Motor neuron (in vitro differentiated cells): ENCODE measurements at regions not wholly inside any gene's neighbourhood (a gene's known extent, or its start where the extent isn't known, plus 50 kb on each side); places are given as distances from the start of the nearest gene placed in this dataset.

Experiments used
- ATAC-seq, 8 experiments: fragments of 200-7000 bp; cut with Tn5 transposase; replicated peaks in 6 of 8; 2 replicates each; pipeline ENCODE4 v1.8.0; 2021; ENCODE audit warnings: mild to moderate bottlenecking in 8 of 8, moderate library complexity in 8 of 8
- H3K27ac ChIP-seq, 2 donors: fragments of 250-450 bp; sonication (Bioruptor Pico); 2 replicates each; pipeline ENCODE4 v1.9.0; 2021; ENCODE audit warnings: antibody characterized with exemption in 2 of 2, mild to moderate bottlenecking in 2 of 2, moderate library complexity in 1 of 2
- H3K4me1 ChIP-seq, 2 donors: fragments of 250-450 bp; sonication (Bioruptor Pico); replicated peaks in 1 of 2; 2 replicates each; pipeline ENCODE4 v1.6.1; 2021; ENCODE audit warnings: antibody characterized with exemption in 2 of 2, mild to moderate bottlenecking in 2 of 2, moderate library complexity in 1 of 2
- H3K4me3 ChIP-seq, 5 donors: fragments of 250-450 bp; sonication (Bioruptor Pico); 2 replicates each; pipeline ENCODE4 v1.9.0; 2021; ENCODE audit warnings: antibody characterized with exemption in 5 of 5, mild to moderate bottlenecking in 5 of 5, moderate library complexity in 4 of 5
- WGBS, 10 experiments: fragments of 450-650 bp; shearing (Covaris generic); methylation state at CpG; one replicate each; pipeline ENCODE4 v1.0.0; 2022; 5-methylcytosine and 5-hydroxymethylcytosine counted together
- in situ Hi-C, 9 experiments: fragments of 400-800 bp; cut with MboI; loops; one replicate each; pipeline ENCODE4 v1.15.0; 2021; ENCODE audit warnings: low sequenced_read_pairs in 9 of 9, low pct_unique_long_range_greater_than_20kb in 2 of 9; ENCODE audit not compliant: unreplicated experiment in 9 of 9

DNA sequence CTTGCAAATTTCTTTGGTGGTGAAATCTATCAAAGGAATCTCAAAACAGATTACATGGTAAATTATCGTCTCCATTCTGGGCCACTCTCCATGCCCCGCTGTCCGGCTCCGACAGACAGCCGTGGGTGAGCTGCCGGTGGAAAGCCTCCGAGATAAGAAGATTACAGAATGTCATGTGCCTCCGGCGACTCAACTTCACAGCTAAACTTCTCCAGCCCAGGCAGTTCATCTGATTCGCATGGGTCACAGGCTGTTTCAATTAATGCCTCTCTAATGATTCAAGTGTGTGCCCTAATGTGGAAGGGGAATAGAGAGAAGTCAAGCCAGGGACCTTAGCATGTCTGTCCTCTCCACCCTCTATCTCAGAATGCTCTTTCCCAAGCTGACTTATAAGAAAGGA lies 520.8 kb upstream of the ZFHX3 start:
- ATAC-seq, result no peak
- no peak overlapping the region for H3K4me3 ChIP-seq
- 13 to 100% (median 95%) methylated on average over 1 to 6 of the region's 10 CpGs; no CpG with 5 or more reads in 4 of the 10 experiments for WGBS, 10 experiments
- in situ Hi-C loops, result loop anchor here in 2 of 9 experiments (25.0 kb wide), 3 partner anchors 294 to 669 kb away; no protein-coding TSS in a partner anchor
- H3K4me1 ChIP-seq, result peaks cover 16 to 28% of the 10 kb centered on the region in 2 donors
- H3K27ac ChIP-seq, result no peak overlapping the region

DNA sequence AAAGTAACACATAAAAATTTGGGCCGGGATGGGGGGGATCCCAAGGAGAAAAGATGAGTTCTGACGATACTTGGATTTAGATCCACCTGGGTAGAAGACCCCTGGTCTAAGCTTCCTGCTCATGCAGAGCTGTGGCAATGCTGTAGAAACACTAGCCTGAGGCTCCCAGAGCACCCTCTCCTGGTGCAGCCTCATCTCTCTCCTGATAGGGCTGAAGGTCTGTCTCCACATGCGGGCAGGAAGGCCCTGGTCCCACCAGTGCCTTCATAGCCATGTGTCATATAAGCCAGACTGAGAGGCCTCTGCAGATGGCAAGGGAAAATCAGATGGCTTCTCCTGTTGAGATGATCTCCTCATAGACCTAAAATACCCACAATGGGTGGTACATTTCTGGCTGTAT lies 518.0 kb upstream of the ZFHX3 start:
- in situ Hi-C loops, result loop anchor here in 2 of 9 experiments (25.0 kb wide), 3 partner anchors 296 to 671 kb away; no protein-coding TSS in a partner anchor
- Histone ChIP-seq H3K27ac (no peak overlapping the region), H3K4me3 (no peak overlapping the region), H3K4me1 (peaks cover 6 to 8% of the 10 kb centered on the region in 2 donors)
- WGBS, 10 experiments, result 20 to 100% (median 80%) methylated on average over 1 to 2 of the region's 3 CpGs; no CpG with 5 or more reads in 3 of the 10 experiments
- ATAC-seq, result no peak

DNA sequence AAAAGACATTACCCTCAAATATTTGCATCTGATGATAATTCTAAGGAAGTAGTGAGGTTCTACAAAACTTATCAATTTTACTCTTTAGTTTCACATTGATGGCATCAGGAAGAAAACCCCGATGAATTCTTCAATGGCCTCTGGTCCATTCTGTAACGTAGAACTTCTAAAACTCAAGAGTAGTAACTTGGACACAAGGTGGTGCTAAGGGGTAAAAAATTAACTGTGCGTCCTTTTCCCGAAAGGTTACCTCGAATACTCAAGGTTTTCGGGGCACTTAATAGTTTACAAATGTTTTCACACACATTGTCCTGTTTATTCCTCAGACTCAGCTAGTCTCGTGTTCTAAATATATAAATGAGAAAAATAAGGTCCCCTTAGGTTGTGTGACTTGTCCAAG lies 517.3 kb upstream of the ZFHX3 start:
- WGBS, 10 experiments, result 14 to 82% (median 51%) methylated on average over 1 to 7 of the region's 7 CpGs
- in situ Hi-C loops, result loop anchor here in 2 of 9 experiments (25.0 kb wide), 3 partner anchors 297 to 672 kb away; no protein-coding TSS in a partner anchor
- ATAC-seq, result peak in 2 of 8 experiments; percentile 28 to 38

DNA sequence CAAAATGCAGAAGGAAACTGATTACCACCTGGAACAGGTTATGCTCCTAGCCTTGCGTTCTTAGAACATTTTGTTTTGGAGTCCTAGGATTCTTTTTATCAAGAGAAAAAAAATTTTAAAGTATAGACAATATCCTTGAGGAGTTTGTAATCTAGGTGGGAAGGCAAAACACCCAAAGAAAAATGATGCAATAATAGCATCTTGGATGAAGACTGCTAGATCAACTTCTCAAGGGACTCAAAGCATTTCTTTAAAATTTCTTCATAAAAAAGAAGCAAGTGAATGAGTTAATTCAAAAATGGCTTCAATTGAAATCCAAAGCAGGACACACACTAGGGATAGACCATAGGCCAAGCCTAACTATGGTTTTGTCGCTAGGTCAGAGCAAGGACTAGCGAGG lies 515.8 kb upstream of the ZFHX3 start:
- H3K4me3 ChIP-seq, result no peak overlapping the region
- ATAC-seq, result no peak
- 0 to 100% (median 89%) methylated on average over 1 to 3 of the region's 3 CpGs; no CpG with 5 or more reads in 2 of the 10 experiments for WGBS, 10 experiments
- H3K4me1 ChIP-seq, result peaks cover 7 to 10% of the 10 kb centered on the region in 2 donors
- H3K27ac ChIP-seq, result no peak overlapping the region
- in situ Hi-C loops, result loop anchor here in 2 of 9 experiments (25.0 kb wide), 3 partner anchors 299 to 674 kb away; no protein-coding TSS in a partner anchor

More for the DNA sequence above, 517.3 kb upstream of the ZFHX3 start:
- Histone ChIP-seq H3K27ac (no peak overlapping the region), H3K4me3 (no peak overlapping the region), H3K4me1 (peaks cover 7 to 12% of the 10 kb centered on the region in 2 donors)

DNA sequence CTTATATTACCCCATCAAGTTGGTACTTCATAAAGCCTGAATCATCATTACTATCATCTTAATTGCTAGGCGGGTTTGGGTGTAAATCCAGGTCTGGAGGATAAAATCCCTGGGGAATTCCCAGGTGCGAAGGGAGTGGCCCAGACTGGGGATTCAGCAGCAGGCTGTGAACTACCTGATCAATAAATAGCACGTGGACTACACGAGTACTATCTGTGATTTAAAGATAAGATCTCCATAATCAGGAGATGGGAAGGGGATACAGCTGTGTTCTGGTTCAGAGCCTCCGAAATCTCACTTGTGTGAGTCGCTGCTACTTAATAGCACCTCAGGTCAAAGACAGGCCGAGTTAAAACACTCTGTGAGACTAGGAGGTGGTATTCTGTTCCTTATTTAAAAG lies 512.6 kb upstream of the ZFHX3 start:
- in situ Hi-C loops, result loop anchor here in 2 of 9 experiments (25.0 kb wide), 3 partner anchors 302 to 677 kb away; no protein-coding TSS in a partner anchor
- Histone ChIP-seq H3K4me1 (peaks cover 7 to 10% of the 10 kb centered on the region in 2 donors), H3K4me3 (no peak overlapping the region), H3K27ac (no peak overlapping the region)
- 41 to 96% (median 71%) methylated on average over 1 to 6 of the region's 7 CpGs; no CpG with 5 or more reads in 4 of the 10 experiments for WGBS, 10 experiments
- peak in 1 of 8 experiments; percentile 35 for ATAC-seq

DNA sequence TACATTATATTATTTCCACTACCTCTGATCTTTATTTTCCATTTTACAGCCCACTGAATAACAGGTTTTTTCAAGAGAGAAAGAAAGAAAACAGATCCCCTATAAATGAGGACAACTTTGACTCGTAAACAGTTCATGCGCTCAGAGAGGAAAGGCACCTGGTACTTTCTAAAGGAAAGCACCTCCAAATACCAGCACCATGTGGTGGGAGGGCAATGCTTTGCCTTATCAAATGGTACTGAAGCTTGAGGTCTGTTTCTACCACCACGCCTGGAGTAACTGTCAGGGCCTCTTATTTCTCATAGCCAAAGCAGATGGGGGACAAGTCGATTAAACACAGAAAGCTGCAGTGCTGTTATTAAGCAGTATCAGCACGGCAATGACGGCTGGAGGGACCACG lies 510.3 kb upstream of the ZFHX3 start:
- 0 to 100% (median 91%) methylated on average over 1 to 4 of the region's 7 CpGs; no CpG with 5 or more reads in 1 of the 10 experiments for WGBS, 10 experiments
- H3K27ac ChIP-seq, result no peak overlapping the region
- in situ Hi-C loops, result loop anchor here in 2 of 9 experiments (25.0 kb wide), 3 partner anchors 304 to 679 kb away; no protein-coding TSS in a partner anchor
- H3K4me1 ChIP-seq, result peaks cover 7 to 15% of the 10 kb centered on the region in 2 donors
- no peak for ATAC-seq
- H3K4me3 ChIP-seq, result no peak overlapping the region

DNA sequence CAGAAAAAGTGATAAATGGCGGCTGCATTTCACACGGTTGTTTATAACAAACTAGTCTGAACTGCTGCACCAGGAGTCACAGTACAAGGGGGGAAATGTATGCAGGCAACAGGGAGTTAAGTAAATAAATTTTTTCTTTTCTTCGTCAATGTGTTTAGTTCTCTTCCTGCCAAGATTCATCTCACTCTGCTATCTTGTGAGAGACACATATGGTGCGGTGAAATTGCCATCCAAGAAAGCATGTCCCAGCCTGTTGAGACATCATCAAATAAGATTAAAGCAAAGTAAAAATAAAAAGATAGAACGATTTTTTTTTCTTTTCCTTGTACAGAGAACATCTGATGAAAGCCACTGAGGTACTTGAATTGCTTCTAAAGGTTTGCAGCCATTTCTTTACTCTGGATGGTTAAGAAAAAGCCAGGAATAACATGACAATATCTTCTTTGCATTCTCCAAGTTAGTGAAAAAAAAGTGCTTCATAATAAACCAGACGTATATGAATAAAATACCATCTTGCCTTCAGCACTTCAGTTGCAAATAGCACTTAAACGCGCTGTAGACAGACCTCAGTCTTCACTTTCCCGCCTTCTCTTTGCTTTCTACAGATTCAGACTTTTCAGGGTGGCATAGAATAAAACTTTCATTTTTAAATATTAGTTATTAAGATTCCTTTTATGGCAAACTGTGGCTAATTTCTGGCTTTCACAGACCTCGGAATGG lies 506.2 kb upstream of the ZFHX3 start:
- WGBS, 10 experiments, result 0 to 100% (median 77%) methylated on average over 2 to 9 of the region's 10 CpGs
- no peak overlapping the region for H3K4me3 ChIP-seq
- no peak overlapping the region for H3K27ac ChIP-seq
- peaks cover 22% of the 10 kb centered on the region in 2 donors for H3K4me1 ChIP-seq
- ATAC-seq, result no peak
- in situ Hi-C loops, result loop anchor here in 2 of 9 experiments (25.0 kb wide), 3 partner anchors 308 to 683 kb away; no protein-coding TSS in a partner anchor

DNA sequence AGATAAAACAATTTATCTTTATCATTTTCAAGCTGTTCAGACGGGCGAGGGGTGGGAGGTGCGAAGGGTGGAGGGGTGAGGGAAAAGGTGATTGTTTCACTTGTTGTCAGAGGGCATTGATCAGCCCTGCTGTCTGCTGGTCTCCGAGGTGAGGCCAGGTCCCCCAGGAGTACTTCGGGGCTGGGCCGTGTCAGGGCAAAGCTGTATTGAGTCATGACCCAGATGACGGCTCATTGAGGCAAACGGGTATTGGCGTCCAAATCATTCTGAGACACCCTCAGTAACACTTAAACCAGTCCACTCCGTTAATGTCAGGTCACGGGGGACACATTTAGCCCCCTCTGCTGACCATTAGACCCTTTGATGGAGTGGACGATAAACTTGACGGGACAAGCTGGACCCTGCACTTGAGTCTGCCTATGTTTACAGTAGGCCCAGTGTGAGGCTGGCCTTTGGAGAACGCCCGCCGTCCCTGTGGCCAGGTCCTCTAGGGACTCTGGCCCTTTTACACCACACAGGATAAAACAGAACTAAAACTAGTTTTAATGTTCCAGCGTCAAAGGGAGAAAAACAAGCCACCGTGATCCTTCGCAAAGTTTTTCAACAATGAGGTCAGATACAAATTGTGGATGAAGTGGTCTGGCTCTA lies 502.2 kb upstream of the ZFHX3 start:
- in situ Hi-C loops, result loop anchor here in 3 of 9 experiments (25.0 kb wide), 4 partner anchors 312 to 687 kb away; no protein-coding TSS in a partner anchor
- no peak overlapping the region for H3K27ac ChIP-seq
- WGBS, 10 experiments, result 13 to 100% (median 67%) methylated on average over 3 to 12 of the region's 19 CpGs; no CpG with 5 or more reads in 1 of the 10 experiments
- peak in 5 of 8 experiments; percentile 53 to 87 (median 79) for ATAC-seq
- no peak overlapping the region for H3K4me3 ChIP-seq
- H3K4me1 ChIP-seq, result peaks cover 46 to 56% of the 10 kb centered on the region in 2 donors

DNA sequence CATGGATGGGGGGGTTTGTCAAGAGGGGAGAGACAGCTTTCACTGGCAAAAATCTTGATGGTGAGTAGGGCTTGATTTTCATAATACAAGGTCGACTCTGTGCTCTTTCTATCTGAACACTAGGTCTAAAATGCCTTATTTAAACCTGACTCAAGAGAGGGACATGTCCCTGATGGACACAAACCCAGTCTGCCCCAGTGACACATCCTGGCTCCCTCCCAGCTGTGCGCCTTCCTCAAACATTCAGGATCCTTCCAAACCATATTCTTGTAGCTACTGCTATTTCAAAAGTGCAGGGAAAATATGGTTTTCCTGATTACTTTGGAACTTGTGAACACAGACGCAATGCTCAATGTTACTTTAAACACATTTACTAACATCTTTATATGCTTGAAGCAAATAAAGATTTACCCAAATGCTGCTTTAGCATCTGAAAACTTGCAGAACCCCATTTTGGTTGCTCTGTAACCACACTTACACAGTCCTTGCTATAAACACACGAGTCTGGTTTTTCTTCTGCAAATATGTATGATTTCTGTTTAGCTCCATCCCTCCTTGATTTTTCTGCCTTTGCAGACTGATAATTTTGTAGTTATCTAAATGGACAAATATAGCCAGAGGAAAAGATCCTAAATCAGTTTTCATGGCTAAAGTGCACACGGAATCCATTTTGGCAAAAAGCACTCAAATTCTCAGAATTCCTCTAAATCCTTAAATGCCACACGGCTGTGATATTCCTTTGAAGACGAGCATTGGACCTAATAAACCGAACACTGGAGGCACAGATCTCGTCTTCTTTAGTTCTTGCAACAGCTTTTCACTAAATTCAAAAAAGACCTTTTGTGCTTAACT lies 499.9 kb upstream of the ZFHX3 start:
- Histone ChIP-seq H3K4me1 (peaks cover 64 to 67% of the 10 kb centered on the region in 2 donors), H3K27ac (peak overlapping the region in 1 of 2 donors; percentile 92)

DNA sequence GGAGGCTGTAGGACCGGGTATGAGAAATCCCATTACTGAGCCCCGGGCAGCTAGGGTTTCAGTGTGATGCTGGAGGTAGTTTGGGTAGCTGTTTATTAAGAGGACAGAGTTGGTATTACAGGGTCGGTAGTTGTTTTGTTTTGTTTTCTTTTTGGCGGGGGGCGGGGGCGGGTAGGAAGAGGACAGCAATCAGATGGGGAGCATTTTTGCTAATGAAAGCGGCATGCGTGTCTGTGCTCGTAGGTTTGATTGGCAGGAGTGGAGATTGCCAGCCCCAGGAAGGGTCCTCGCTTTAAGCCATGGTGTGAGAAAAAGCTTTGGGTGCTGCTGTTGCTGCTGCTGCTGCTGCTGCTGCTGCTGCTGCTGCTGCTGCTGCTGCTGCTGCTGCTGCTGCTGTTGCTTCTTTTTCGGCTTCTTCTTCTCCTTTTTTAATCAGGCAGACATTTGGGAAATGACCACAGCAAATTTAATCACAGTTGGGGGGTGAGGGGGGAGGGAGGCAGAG lies 498.5 kb upstream of the ZFHX3 start:
- in situ Hi-C loops, result loop anchor here in 1 of 9 experiments (25.0 kb wide), 1 partner anchor 484 kb away; no protein-coding TSS in a partner anchor
- peaks cover 65 to 76% of the 10 kb centered on the region in 2 donors for H3K4me1 ChIP-seq
- ATAC-seq, result peak in 5 of 8 experiments; percentile 38 to 57 (median 41)
- peak overlapping the region; percentile 57 to 92 for H3K27ac ChIP-seq
- peak overlapping the region; percentile 12 to 38 (median 29) for H3K4me3 ChIP-seq
- WGBS, 10 experiments, result 0 to 20% (median 5%) methylated on average over 2 to 5 of the region's 11 CpGs; no CpG with 5 or more reads in 4 of the 10 experiments

More for the DNA sequence above, 499.9 kb upstream of the ZFHX3 start:
- H3K4me3 ChIP-seq, result peak overlapping the region in 1 of 5 donors; percentile 38
- 20 to 78% (median 46%) methylated on average over 3 to 9 of the region's 9 CpGs for WGBS, 10 experiments
- in situ Hi-C loops, result loop anchor here in 1 of 9 experiments (25.0 kb wide), 1 partner anchor 485 kb away; no protein-coding TSS in a partner anchor
- ATAC-seq, result no peak

DNA sequence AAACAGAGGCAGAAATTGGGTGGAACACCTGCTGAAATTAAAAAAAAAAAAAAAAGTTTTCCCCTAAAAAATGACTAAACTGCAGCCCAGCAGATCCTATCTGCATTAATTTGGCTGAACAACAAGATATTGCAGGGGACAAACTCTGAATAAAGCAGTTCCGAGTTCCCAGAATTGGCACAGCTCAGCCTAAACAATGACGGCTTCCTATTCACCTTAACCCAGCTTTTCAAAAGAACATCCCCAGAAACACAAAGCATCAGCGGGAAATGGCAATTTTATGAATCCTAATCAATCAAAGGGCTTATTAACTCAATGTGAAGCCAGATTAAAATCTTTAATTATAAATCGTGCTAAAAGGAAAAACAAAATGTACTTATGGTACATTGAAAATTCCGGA lies 497.8 kb upstream of the ZFHX3 start:
- in situ Hi-C loops, result loop anchor here in 1 of 9 experiments (25.0 kb wide), 1 partner anchor 483 kb away; no protein-coding TSS in a partner anchor
- H3K27ac ChIP-seq, result peak overlapping the region in 1 of 2 donors; percentile 92
- 0 to 51% (median 16%) methylated on average over 1 to 5 of the region's 5 CpGs for WGBS, 10 experiments
- peak overlapping the region in 4 of 5 donors; percentile 28 to 38 (median 30) for H3K4me3 ChIP-seq
- no peak for ATAC-seq
- H3K4me1 ChIP-seq, result peaks cover 64 to 71% of the 10 kb centered on the region in 2 donors
